GM10266 (cell line): ENCODE measurements at regions not wholly inside any gene's neighbourhood (a gene's known extent, or its start where the extent isn't known, plus 50 kb on each side); places are given as distances from the start of the nearest gene placed in this dataset.

Source experiments
- DNase-seq: peaks from one replicate; pipeline ENCODE4 v3.0.0; 2012; ENCODE audit errors: extremely low spot score
- TF ChIP-seq, protein P1 (sequence below): IDR thresholded peaks from 2 replicates; pipeline ENCODE4 v1.5.1; 2012; ENCODE audit warnings: mild to moderate bottlenecking, low read depth; ENCODE audit not compliant: control insufficient read depth, insufficient read depth; ENCODE audit errors: missing control alignments

DNA sequence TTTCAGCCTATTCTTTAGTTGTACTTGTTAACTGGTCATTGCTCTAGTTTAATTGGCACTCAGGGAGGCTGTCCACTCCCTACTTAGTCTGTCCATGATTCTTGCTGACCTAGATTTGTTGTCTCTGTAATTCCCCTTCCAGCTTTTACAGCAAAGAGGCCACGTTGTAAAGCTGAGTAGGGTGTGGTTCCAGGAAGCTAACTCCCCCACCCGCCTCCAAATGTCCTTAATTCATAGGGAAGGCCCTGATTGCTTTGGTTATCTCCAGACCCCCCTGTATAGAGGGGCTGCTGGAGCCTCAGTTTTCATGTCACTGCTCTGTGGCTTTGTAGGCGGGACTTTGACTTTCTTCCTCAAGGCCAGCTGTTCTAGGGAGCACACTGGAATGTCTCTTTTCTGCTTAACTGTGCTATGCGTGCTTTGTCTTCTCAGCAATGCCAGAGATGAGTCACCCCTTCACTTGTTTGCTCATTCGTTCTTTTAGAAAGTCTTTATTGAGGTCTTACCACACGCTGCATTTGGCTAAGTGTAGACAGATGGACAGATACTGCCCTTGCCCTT lies 175.1 kb upstream of the JAG1 start:
- no peak for DNase-seq
- TF ChIP-seq, protein P1, sequence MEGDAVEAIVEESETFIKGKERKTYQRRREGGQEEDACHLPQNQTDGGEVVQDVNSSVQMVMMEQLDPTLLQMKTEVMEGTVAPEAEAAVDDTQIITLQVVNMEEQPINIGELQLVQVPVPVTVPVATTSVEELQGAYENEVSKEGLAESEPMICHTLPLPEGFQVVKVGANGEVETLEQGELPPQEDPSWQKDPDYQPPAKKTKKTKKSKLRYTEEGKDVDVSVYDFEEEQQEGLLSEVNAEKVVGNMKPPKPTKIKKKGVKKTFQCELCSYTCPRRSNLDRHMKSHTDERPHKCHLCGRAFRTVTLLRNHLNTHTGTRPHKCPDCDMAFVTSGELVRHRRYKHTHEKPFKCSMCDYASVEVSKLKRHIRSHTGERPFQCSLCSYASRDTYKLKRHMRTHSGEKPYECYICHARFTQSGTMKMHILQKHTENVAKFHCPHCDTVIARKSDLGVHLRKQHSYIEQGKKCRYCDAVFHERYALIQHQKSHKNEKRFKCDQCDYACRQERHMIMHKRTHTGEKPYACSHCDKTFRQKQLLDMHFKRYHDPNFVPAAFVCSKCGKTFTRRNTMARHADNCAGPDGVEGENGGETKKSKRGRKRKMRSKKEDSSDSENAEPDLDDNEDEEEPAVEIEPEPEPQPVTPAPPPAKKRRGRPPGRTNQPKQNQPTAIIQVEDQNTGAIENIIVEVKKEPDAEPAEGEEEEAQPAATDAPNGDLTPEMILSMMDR = no peak

DNA sequence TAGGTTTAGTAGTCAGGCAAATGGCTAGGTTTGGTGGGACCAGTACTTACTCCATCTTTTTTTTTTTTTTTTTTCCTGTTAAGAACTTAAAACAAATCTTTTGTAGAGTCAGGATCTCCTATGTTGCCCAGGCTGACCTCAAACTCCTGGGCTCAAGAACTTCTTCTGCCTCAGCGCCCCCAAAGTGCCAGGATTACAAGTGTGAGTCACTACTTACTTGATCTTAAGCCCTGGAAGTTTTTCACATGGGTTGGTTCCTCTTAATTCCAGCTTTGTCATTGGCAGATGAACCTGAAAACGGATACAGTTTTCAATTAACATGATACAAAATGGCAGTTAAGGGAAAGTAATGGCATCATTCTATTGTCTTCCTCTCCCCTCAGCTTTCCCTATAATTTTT lies 179.4 kb upstream of the JAG1 start:
- TF ChIP-seq, protein P1 = no peak
- DNase-seq = no peak

DNA sequence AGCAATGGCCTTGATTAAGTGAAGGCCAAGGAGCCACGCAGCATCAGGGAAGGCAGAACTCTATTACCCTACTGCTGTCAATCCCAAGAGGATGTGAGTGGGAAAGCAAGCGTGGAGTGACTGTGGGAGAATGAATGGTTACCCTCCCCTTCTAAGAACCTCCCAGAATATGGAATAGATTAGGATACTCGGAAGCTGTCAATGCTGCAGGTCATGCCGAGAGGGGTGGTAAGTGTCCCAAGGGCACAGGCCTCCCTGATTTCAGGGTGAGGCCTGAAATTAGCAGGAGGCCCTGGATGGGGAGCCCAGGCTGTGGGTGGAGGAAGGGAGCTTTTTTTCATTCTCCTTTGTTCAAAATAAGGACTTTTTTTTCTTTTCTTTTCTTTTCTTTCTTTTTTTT lies 179.9 kb upstream of the JAG1 start:
- DNase-seq = no peak
- TF ChIP-seq, protein P1 = no peak

DNA sequence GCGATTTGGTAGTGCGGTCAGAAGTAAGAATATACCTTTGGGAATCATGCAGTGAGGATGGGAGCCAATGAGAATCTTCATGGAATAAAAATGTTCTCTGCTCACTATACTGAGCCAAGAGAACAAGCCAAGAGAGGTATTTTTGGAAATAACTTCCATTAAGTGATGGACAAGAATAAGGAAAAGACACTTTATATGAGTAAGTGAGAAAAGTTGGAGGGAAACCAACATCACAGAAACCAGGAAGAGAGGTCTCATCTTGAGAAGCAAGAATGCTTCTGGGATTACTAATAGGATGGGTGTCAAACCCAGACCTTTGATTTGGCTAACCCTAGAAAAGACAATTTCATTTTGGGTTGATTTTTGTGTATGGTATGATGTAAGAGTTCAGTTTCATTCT lies 181.2 kb upstream of the JAG1 start:
- no peak for DNase-seq
- TF ChIP-seq, protein P1 = no peak

DNA sequence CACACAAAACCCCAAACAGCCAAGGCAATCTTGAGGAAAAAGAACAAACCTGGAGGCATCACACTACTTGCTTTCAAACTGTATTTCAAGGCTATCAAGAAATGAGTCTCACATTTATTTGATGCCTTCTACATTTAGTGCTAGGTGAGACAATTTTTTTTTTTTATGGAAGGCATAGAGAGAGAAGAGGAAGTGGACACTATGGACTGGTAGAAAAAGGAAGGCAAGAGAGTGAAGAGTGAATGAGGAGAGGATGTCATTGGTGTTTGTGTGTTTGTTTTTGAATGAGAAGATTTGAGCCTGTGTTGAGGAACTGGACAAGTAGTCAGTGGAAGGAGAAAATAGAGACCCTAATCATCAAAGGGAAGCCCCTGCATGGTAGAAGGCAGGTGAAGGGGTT lies 182.0 kb upstream of the JAG1 start:
- TF ChIP-seq, protein P1 = no peak

DNA sequence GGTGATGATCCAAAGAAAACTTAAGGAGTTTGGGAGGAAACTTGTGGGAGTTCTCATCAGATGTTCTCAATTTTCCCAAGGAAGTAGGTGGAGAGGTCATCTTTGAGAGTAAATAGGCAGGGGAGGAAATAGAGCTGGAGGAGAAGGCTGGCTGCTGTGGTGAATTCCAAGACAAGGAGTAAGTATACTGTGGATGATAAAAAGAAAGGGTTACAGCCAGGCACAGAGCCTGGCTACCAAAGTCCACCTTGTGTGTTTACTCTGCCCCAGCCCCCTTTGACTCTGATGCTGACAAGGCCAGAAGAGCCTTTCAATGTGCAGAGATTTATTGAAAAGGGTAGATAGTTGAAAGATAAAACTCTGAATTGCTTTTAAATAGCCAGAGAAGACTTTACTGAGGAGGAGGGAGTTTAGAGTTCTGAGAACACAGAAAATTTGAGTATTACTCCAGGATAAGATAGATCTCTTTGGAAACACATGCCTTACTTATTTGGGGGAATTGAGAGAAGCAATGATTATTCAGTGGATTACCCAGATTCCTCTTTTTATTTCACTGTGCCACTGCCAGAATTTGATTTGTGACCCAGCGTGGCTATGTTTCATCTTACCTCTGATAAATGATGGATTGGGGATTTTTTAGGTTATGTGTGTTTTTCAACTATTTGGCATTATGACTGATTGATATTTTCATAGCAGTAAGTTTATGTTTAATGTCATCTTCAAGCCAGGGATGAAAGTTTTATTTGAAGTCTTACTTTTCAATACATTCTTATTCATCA lies 182.6 kb upstream of the JAG1 start:
- DNase-seq = no peak

More for the DNA sequence above, 182.0 kb upstream of the JAG1 start:
- DNase-seq = no peak

DNA sequence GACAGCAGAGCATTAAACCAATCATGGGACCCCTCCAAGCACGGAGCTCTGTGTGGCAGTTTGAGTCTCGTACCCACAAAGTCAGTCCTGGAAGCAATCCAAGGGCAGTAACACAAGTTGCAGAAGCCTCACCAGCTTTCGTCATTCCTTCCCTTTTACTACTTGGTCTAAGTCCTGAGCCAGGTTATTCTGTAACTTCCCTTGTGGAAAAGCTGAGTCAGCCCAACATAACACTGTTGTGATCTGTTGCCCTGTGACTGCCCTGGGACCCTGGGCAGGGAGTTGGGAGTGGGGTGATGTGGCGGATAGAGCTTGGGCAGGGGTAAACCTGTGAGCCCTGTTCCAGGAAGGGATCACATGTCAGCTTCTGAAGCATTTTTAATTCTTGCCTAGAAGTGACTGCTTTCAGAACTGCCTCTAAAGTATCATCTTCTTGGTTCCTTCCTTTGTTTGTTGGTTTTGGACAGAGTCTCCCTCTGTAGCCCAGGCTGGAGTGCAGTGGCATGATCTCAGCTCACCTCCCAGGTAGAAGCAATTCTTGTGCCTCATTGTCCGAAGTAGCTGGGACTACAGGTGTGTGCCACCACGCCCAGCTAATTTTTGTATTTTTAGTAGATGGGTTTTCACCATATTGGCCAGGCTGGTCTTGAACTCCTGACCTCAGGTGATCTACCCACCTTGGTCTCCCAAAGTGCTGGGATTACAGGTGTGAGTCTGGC lies 183.7 kb upstream of the JAG1 start:
- TF ChIP-seq, protein P1 = no peak
- no peak for DNase-seq

More for the DNA sequence above, 182.6 kb upstream of the JAG1 start:
- TF ChIP-seq, protein P1 = no peak
